Hematopoietic multipotent progenitor cell treated with erythropoietin and hydrocortisone succinate and interleukin-3 and kit ligand, for 4 days (in vitro differentiated cells): ENCODE measurements at regions not wholly inside any gene's neighbourhood (a gene's known extent, or its start where the extent isn't known, plus 50 kb on each side); places are given as distances from the start of the nearest gene placed in this dataset.
"Not testable (repeated sequence)": the region's sequence is repeated elsewhere in the genome, so short reads cannot be mapped to it uniquely, and the experiment has no call there.

Experiments
- DNase-seq: peaks from one replicate; pipeline ENCODE4 v3.0.0-alpha.2; 2015

DNA sequence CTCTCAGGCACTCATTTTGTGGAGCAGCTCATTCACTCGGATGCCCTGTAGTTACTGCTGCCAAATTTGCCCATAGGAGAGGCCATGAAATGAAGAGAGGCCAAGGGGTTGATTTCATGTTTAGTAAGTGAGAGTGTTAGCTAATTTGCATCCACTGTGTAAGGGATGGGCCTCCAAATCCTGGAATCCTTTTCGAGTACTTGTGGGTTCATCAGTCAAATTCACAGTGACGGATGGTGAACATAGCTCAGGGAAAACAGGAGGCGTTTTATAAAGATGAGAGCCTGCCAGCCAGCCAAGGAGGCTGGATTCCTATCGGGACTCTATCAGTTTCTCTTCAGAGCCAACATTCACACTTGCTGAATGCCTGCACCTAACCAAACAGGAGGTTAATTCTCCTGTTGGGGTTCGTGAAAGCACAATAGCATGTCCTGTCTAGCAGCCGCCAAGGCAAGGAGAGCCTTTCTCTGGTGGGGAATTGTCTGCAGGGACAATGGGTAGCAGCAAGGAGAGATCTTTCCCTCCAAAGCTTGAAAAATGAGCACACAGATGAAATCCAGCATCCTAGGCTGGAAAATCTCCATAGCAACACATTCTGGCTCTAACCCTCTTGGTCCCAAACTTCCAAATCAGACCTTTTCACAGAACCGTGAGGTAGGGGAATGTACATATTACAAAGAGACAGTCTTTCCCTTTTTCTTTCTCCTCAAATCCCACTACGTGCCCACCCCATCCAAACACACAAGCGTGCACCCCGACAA, 231.4 kb upstream of the ECI2 start:
- no peak for DNase-seq

GRCh38 chr6:4365686-4366085, 230.3 kb upstream of the ECI2 start:
- no peak for DNase-seq

DNA sequence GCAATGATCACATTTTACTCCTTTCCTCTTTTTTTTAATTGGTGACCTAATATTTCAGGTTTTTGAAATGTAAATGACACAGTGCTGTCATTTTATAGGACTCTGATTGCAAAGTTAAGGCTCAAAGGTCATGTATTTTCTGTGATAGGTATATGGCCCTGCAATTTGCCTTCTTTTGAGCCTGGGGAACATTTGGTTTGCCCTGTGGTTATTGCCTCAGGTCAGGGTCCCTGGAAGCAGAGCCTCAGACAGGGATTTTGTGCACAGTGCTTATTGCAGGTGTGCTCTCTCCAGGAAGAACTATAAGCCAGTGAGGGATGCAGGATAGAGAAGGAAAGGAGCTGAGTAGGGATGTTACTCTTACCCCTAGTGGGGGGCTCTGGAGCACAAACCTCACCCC, 229.3 kb upstream of the ECI2 start:
- DNase-seq = no peak

DNA sequence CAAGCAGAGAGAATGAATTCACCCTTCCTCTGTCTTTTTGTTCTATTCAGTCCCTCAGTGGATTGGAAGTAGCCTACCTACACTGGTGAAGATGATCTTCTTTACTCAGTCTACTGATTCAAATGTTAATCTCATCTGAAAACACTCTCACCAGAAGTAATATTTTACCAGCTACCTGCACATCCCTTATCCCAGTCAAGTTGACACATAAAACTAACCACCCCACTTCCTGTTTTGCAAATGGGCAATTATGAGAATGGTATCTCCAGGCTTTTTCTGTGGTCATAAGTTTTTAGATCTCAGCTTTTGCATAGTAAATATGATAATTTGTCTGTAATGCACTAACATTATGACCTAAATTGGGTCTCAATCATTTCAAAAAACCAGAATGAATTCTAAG, 228.8 kb upstream of the ECI2 start:
- peak; percentile 19 for DNase-seq

DNA sequence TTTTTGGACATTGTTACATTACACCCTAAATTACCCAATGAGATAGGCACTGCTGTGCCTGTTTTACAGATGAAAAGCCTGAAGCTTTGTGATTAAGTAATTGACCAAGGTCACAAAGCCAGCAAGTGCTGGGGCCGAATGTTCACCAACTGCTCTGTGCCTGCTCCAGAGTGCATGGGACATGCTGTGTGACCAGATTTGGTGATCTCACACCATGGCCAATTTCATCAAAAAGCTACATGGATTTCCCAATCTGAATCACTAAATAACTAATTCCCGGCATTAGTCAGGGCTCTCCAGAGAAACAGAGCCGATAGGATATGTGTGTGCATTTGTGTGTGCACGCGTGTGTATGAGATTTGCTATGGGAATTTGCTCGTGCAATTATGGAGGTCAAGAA, 228.3 kb upstream of the ECI2 start:
- no peak for DNase-seq

DNA sequence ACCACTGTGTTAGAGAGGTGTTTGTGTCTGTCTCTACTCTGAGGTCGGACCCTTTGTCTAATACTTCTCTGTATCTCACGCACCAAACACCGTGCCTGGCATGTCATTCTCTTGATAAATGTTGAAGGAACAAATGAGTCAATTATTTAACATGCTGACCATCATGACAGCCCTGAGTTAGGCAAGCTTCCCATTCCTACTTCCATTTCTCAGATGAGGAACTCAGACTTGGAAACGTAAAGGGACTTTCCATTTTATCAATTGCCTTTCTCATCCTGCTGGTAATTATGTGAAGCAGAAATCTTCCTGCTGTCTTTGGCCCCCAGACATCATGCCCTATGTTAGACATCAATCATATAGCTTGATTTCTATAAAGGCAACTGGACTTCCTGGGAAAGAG, 227.0 kb upstream of the ECI2 start:
- no peak for DNase-seq

GRCh38 chr6:4360920-4361319, 225.5 kb upstream of the ECI2 start:
- no peak for DNase-seq

DNA sequence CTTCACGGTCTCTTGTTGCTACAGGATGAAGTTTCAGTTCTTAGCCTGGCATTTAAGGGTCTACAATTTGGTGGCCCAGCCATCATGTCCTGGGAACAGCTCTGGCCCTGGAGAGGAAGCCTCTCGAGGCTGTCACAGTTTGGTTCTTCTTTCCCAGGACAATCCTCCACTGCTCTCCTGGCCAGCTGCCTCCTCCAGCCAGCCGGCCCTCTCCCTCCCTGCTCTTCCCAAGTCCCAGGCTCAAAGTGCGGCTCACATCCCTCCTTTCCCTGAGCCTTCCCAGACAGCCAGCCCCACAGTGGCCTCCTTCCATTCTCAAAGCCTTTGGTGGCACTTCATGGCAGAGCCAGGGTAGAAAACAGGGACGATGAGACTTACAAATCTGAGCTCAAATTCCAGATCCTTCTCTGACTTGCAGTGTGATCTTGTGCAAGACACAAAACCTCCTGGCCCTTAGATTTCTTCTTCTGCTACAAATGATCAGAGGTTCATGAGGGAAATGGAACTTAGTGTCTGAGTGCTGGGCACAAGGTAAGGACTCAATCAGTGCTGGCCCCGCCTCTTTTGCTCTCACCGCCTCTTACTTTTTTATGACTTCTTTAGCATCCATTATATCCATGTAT, 223.8 kb upstream of the ECI2 start:
- no peak for DNase-seq

DNA sequence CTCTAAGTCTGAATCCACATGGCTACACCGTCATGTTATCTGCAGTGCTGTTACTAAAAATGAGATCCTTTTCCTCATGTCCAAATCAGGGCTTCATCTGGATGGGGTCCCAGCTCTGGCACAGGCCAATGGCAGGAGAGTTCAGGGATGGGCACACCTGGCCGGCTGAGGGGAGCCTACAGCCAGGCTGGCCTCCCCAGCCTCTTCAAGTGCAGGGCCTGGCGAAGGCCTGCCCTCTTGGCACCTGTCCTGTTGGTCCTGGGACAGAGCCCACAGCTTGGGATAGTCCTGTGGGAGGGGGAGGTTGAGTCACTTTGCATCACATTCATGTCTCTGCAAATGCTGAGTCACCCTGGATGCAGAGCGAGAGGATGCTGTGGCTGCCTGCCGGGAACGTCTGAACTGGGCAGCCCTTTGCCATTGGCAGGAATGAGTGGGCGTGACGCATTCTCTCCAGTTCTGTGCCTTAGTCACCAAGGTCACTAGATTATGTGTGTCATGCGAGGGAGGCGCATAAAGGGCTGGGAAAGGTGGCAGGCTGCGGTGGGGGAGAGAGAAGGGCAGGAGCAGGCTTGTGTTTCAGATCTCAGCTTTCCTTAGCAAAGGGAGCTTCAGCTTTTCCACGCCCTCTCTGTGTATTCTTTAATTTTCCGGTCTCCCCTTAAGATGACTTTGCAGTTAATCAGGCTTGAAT, 223.2 kb upstream of the ECI2 start:
- peak; percentile 5 for DNase-seq

DNA sequence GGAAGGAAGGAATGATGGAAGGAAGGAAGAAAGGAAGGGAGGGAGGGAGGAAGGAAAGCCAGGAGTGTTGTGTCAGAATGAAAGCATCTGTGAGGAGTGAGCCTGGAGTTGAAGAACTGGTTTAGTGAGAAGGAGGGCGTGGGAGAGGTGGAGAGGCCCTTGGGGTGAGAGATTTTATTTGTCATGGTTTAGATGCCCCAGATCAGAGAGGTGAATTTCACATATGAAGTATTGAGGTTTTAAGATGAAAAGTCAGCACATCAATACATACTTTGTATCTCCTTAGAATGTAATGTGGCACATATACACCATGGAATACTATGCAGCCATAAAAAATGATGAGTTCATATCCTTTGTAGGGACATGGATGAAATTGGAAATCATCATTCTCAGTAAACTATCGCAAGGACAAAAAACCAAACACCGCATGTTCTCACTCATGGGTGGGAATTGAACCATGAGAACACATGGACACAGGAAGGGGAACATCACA, 222.3 kb upstream of the ECI2 start:
- not testable (repeated sequence) for DNase-seq

DNA sequence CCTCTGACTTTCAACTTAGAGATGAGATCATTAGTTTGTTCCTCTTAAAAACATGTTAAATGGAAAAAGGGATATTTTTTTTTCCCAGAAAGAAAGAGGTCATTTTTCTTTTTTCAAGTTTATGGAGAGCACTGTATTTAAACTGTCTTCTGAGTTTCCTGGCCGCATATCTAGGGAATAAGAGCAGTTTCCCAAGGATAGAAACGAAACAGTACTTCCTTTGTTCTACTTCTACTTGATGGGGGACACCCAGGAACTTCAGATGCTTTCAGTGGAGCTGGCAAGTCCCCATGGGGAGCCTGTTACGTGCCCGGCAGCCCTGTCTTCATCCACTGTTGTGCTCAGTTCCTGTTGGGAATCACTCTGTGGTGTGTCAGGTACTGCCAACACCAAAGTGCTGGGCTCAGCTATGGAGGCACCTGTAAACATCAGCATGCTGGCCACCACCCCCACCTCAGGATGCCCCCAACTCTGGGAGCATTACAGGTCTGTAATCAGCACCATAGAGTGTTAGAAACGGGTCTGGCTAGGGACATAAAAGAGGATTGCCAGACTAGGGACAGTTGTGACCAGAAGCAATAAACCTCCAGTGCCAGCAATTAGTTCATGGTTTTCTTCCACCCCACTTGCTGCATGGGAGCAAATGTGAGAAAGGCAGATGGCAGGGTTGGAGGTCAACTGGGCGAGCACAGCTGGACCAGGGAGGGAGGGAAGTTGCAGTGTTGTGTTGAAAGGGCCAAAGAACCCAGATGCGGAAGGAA, 221.7 kb upstream of the ECI2 start:
- no peak for DNase-seq

- DNase-seq = no peak
Measured at GRCh38 chr6:4355241-4355640, 219.9 kb upstream of the ECI2 start.

DNA sequence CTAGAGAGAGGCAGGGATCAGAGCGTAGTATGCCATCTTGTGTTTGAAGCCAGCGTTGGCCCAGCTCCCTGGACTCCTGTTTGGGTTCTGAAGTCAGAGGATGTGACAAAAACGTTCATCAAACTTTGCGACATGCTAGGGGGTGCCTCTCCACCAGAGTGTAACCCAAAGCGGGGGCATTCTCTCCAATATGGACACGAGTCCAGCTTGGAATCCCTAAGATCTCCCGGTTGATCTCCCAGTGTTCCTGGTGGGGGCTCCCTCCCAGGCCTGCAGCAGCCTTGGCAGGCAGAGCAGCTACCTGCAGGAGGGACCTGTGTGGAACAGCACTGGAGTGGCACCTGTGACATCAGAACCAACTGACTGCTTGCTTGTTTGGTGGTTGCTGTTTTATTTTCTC, 218.8 kb upstream of the ECI2 start:
- no peak for DNase-seq

DNA sequence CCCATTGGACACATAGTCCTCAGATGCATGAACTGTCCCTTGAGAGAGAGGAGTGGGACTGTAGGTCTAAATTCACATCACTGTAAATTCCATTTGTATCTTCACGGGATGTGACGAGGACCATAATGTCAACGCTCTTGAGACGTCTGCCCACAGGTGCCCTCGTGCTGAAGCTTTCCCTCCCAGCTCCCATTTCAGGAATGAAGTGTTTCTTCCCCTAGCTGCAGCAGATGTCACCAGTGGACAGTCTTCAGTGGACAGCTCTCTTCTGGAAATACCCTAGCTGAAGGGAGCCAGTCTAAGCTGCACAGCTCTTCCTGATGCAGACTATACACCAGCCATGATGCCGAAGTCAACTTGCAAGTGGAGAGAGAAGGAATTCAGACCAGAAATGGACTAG, 217.4 kb upstream of the ECI2 start:
- DNase-seq = no peak

DNA sequence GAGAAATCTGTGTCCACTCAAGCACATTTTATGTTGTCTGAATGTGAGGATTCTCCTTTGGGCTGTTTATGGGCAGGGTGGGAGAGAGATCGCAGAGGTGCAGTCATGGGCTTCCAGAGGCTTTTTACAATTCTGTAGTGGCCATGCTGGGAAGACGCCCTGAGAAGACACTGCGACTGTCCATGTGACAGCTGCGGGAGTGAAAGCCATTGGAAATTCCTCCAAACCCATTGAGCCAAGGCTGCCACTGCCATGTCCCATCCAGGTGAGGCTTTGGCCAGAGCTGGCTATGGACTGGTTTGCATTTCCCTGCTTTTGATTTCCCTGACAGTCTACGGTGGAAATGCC, 216.9 kb upstream of the ECI2 start:
- no peak for DNase-seq

- no peak for DNase-seq
Measured at GRCh38 chr6:4351520-4352321, 216.3 kb upstream of the ECI2 start.

GRCh38 chr6:4350567-4351519, 215.5 kb upstream of the ECI2 start:
- no peak for DNase-seq

GRCh38 chr6:4349931-4350330, 214.6 kb upstream of the ECI2 start:
- no peak for DNase-seq

DNA sequence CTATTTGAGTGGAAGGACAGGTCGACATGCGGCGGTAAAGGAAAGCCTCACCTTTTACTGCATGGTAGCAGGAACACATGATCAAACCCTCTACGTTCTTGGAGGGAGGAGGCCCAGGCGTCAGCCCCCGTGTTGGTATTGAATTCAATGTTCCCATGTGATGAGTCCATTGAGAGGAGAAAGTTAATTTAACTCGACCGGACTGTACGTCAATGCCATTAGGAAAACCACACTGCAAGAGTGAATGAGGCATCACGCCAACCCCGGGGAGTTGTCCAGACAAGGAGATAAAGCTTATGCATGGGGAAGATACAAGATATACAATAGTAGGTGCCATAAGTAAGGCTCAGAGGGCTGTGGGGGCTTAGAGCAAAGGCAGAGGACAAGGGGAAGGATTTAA, 213.9 kb upstream of the ECI2 start:
- DNase-seq = no peak

DNA sequence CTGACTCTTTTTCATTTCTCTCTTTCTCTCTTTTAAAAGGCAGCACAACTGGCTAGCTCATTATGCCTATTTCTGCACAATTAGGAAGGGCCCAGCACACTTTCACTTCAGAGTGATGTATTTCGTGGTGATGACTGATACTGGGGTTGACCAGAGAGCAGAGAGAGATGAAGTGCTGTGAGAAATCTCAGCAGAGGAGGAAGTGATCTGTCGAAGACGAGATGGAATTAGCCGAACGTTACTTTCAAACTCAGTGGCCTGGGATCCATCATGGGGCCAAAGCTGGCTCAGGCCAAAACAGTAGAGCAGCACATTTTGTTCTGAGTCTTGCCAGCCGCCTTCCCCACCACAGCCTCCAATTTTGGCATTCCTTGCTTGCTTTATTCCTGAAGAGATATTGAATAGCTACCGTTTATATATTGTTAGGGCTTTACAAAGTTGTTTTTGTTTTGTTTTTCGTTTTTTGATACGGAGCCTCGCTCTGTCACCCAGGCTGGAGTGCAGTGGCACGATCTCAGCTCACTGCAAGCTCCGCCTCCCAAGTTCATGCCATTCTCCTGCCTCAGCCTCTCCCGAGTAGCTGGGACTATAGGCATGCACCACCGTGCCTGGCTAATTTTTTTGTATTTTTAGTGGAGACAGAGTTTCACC, 213.2 kb upstream of the ECI2 start:
- no peak for DNase-seq

DNA sequence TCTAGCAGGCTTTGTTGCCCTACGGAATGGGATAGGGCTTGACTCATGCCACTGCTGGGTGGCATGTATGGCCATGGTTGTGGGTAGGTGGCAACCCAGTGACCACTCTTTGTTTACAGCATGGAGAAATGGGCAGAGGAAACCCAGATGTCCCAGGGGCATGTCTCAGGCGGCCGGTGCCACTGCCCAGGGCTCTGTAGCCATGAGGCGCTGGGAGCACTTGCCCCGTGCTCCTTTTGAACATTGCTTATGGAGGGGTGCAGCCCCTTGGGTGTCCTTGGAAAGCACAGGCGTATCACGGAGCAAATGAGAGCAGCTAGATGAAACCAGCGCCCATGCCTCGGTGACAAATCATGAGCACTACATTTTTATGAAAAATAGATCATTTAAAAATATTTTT, 212.5 kb upstream of the ECI2 start:
- no peak for DNase-seq
